ENCODE measurements at regions not wholly inside any gene's neighbourhood (a gene's known extent, or its start where the extent isn't known, plus 50 kb on each side); places are given as distances from the start of the nearest gene placed in this dataset.

GRCh38 chr14:65352964-65353530 is 59.5 kb upstream of the FUT8 start:
- H3K9me3 ChIP-seq (replicated peaks) = no peaks in the 10 kb centered on the region
- no peak overlapping the region for H3K27ac ChIP-seq (replicated peaks)
- H3K36me3 ChIP-seq = no peaks in the 10 kb centered on the region
- no peaks in the 10 kb centered on the region for H3K27me3 ChIP-seq (ENCODE audit: low read depth)
- TF ChIP-seq CTCF (IDR thresholded peaks at IDR 0.05; ENCODE audit: borderline replicate concordance) = no peak
- H3K4me3 ChIP-seq = no peak overlapping the region
- DNase-seq = no peak
- H3K4me1 ChIP-seq = peaks cover 18% of the 10 kb centered on the region
- intact Hi-C loops (cut with micrococcal nuclease) = no loop called here

- Histone ChIP-seq H3K27me3 (ENCODE audit: low read depth) (no peaks in the 10 kb centered on the region), H3K27ac (replicated peaks) (no peak overlapping the region), H3K9me3 (replicated peaks) (no peaks in the 10 kb centered on the region), H3K4me3 (no peak overlapping the region), H3K36me3 (no peaks in the 10 kb centered on the region), H3K4me1 (peaks cover 18% of the 10 kb centered on the region)
- no peak for TF ChIP-seq CTCF (IDR thresholded peaks at IDR 0.05; ENCODE audit: borderline replicate concordance)
- intact Hi-C loops (cut with micrococcal nuclease) = no loop called here
- no peak for DNase-seq
These were observed 58.4 kb upstream of the FUT8 start for GRCh38 chr14:65354131-65354530.

- intact Hi-C loops (cut with micrococcal nuclease) = no loop called here
- H3K27me3 ChIP-seq (ENCODE audit: low read depth) = no peaks in the 10 kb centered on the region
- no peaks in the 10 kb centered on the region for H3K9me3 ChIP-seq (replicated peaks)
- no peaks in the 10 kb centered on the region for H3K36me3 ChIP-seq
- H3K4me1 ChIP-seq = peaks cover 18% of the 10 kb centered on the region
- H3K4me3 ChIP-seq = no peak overlapping the region
- H3K27ac ChIP-seq (replicated peaks) = no peak overlapping the region
- TF ChIP-seq CTCF (IDR thresholded peaks at IDR 0.05; ENCODE audit: borderline replicate concordance) = no peak
- no peak for DNase-seq
These were observed 57.8 kb upstream of the FUT8 start for GRCh38 chr14:65354715-65355114.

GRCh38 chr14:65356327-65356836 is 56.1 kb upstream of the FUT8 start:
- intact Hi-C loops (cut with micrococcal nuclease) = no loop called here

GRCh38 chr14:65357113-65357512 is 55.4 kb upstream of the FUT8 start:
- H3K4me3 ChIP-seq = no peak overlapping the region
- H3K27ac ChIP-seq (replicated peaks) = peak overlapping the region; percentile 41
- H3K27me3 ChIP-seq (ENCODE audit: low read depth) = no peaks in the 10 kb centered on the region
- DNase-seq = peak; percentile 28
- H3K4me1 ChIP-seq = peaks cover 28% of the 10 kb centered on the region
- no peaks in the 10 kb centered on the region for H3K36me3 ChIP-seq
- TF ChIP-seq CTCF (IDR thresholded peaks at IDR 0.05; ENCODE audit: borderline replicate concordance) = no peak
- intact Hi-C loops (cut with micrococcal nuclease) = no loop called here
- H3K9me3 ChIP-seq (replicated peaks) = no peaks in the 10 kb centered on the region

More at GRCh38 chr14:65356327-65356836, 56.1 kb upstream of the FUT8 start:
- no peak overlapping the region for H3K4me3 ChIP-seq
- H3K36me3 ChIP-seq = no peaks in the 10 kb centered on the region
- no peaks in the 10 kb centered on the region for H3K9me3 ChIP-seq (replicated peaks)
- peaks cover 21% of the 10 kb centered on the region for H3K4me1 ChIP-seq
- no peak for TF ChIP-seq CTCF (IDR thresholded peaks at IDR 0.05; ENCODE audit: borderline replicate concordance)
- no peaks in the 10 kb centered on the region for H3K27me3 ChIP-seq (ENCODE audit: low read depth)
- H3K27ac ChIP-seq (replicated peaks) = peak overlapping the region; percentile 41
- DNase-seq = no peak
